Progenitor cell of endocrine pancreas (in vitro differentiated cells): ENCODE measurements at regions not wholly inside any gene's neighbourhood (a gene's known extent, or its start where the extent isn't known, plus 50 kb on each side); places are given as distances from the start of the nearest gene placed in this dataset.

ENCODE experiments used
- DNase-seq: peaks from one replicate; pipeline ENCODE4 v3.0.0; 2021; ENCODE audit warnings: low spot score; ENCODE audit not compliant: unreplicated experiment
- H3K27ac Mint-ChIP-seq: 2 replicates; pipeline ENCODE4 v1.8.0; 2021; ENCODE audit warnings: mild to moderate bottlenecking, moderate library complexity, mixed read lengths
- H3K27me3 Mint-ChIP-seq: 2 replicates; pipeline ENCODE4 v1.8.0; 2021; ENCODE audit warnings: mixed read lengths
- H3K36me3 Mint-ChIP-seq: 2 replicates; pipeline ENCODE4 v1.8.0; 2022; ENCODE audit warnings: mixed read lengths; ENCODE audit not compliant: insufficient read depth
- H3K4me1 Mint-ChIP-seq: 2 replicates; pipeline ENCODE4 v1.8.0; 2021; ENCODE audit warnings: low read depth, mixed read lengths
- H3K4me3 Mint-ChIP-seq: 2 replicates; pipeline ENCODE4 v1.8.0; 2021; ENCODE audit warnings: low read depth, mild to moderate bottlenecking, moderate library complexity, mixed read lengths
- H3K9me3 Mint-ChIP-seq: 2 replicates; pipeline ENCODE4 v1.8.0; 2021; ENCODE audit warnings: low read depth, mixed read lengths
- TF ChIP-seq, protein P1 (sequence below): fragments of 200-600 bp; sonication (generic); IDR thresholded peaks from one replicate; pipeline ENCODE4 v1.5.0; 2021; ENCODE audit warnings: antibody characterized with exemption, mild to moderate bottlenecking; ENCODE audit not compliant: unreplicated experiment

DNA sequence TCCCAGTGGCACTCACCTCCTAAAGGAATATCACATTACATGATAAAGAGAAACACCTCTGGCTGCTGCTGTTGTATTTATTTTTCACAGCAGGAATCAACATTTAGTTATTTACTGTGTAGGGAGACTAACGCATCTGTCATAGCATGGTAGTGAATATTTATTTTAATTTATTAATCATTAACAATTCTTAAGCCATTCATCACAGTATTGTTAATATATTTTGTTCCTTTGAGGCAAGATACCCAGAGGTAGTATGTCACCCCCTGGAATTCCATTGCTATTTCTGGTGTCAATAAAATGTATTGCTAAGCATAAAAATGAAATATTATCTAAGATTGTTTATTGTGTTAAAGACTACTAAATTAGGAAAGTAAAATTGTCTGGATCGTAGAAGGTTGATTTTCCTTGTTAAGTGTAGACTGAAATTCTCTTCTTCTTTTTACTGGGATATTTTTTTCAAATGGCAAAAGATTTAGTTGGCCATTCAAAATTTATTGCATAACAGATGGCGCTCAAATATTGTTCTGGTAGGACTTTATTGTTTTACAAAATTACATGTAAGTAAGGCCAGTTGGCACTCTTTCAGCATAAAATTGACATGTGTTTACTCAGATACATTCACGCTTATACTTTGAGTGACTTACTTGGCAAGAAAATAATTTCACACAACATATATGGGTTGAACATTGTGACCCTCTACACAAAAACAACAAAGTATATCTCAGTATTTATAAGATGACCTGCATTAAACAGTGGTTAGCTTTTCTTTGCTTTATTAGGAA lies 1358.7 kb upstream of the SORCS1 start:
- TF ChIP-seq, protein P1, sequence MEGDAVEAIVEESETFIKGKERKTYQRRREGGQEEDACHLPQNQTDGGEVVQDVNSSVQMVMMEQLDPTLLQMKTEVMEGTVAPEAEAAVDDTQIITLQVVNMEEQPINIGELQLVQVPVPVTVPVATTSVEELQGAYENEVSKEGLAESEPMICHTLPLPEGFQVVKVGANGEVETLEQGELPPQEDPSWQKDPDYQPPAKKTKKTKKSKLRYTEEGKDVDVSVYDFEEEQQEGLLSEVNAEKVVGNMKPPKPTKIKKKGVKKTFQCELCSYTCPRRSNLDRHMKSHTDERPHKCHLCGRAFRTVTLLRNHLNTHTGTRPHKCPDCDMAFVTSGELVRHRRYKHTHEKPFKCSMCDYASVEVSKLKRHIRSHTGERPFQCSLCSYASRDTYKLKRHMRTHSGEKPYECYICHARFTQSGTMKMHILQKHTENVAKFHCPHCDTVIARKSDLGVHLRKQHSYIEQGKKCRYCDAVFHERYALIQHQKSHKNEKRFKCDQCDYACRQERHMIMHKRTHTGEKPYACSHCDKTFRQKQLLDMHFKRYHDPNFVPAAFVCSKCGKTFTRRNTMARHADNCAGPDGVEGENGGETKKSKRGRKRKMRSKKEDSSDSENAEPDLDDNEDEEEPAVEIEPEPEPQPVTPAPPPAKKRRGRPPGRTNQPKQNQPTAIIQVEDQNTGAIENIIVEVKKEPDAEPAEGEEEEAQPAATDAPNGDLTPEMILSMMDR, result no peak
- no peaks in the 10 kb centered on the region for H3K36me3 Mint-ChIP-seq
- peaks cover 3% of the 10 kb centered on the region for H3K27me3 Mint-ChIP-seq
- peaks cover 5% of the 10 kb centered on the region for H3K9me3 Mint-ChIP-seq
- H3K27ac Mint-ChIP-seq, result no peak overlapping the region
- no peak for DNase-seq
- H3K4me3 Mint-ChIP-seq, result no peak overlapping the region
- peaks cover 9% of the 10 kb centered on the region for H3K4me1 Mint-ChIP-seq

DNA sequence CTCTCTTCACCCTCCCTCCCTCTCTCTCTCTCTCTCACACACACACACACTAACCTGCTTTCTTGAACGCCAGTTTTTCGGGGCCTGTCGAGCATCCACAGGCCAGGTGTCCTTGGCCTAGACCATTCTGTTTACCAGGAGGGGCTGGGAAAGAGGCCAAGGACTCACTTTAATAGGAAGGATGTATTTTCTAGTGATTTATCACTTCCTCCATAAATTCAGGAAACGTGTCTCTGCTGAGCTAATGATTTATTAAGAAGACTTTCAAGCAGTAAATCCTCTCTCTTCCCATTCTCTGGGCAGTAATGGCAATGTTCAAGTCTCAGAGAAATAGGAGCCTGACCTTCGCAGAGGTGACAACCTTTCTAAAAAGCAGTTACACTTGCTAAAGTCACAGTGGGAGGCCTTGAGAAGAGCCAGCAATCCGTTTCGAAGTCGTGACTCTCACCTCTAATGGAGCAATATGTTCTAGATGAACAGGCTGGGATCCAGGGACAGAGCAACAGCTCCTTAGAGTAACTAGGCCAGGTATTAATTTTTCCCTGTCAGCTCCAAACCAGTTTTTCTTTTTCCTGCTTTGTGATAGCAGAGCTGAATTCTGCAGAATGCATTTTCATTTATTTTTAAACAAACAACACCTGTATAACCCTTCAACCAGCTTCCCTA lies 1357.5 kb upstream of the SORCS1 start:
- H3K36me3 Mint-ChIP-seq, result no peaks in the 10 kb centered on the region
- no peak for DNase-seq
- peaks cover 9% of the 10 kb centered on the region for H3K4me1 Mint-ChIP-seq
- no peak overlapping the region for H3K27ac Mint-ChIP-seq
- H3K9me3 Mint-ChIP-seq, result peaks cover 7% of the 10 kb centered on the region
- TF ChIP-seq, protein P1, result no peak
- H3K27me3 Mint-ChIP-seq, result peaks cover 3% of the 10 kb centered on the region
- no peak overlapping the region for H3K4me3 Mint-ChIP-seq

DNA sequence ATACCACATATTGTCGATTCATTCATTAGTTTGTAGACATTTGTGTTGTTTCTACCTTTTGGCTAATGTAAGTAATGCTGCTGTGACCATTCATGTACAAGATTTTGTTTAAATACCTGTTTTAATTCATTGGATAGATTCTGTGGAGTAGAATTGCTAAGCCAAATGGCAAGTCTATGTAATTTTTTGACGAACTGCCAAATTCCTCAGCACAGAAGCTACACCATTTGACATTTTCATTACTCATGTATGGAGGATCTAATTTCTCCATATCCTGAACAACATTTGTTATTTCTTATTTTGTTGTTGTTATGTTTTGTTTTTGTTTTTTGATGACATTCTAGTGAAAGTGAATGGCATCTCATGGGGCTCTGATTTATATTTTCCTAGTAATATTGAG lies 1351.3 kb upstream of the SORCS1 start:
- H3K36me3 Mint-ChIP-seq, result no peaks in the 10 kb centered on the region
- no peak for DNase-seq
- no peaks in the 10 kb centered on the region for H3K4me1 Mint-ChIP-seq
- peaks cover 7% of the 10 kb centered on the region for H3K9me3 Mint-ChIP-seq
- H3K27me3 Mint-ChIP-seq, result peaks cover under 1% of the 10 kb centered on the region
- TF ChIP-seq, protein P1, result no peak
- H3K4me3 Mint-ChIP-seq, result no peak overlapping the region
- H3K27ac Mint-ChIP-seq, result no peak overlapping the region

DNA sequence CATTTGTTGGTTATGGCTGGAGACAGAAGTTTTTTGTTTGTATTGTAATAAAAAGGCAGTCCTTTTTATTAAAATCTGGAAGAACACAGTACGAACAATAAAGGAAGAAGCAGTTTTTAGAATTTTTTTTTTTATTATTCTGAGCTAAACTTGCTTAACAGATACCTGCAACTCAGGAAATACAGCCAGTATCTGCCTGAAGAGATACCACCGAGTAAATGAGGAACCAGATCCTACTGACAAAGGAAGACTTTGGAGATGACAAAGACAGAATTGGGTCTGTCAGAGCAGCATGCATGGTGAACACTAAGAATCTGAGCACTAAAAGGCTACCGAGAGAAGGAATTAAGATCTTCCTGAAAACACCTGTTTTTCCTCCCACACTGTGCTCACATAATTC lies 1335.9 kb upstream of the SORCS1 start:
- Mint-ChIP-seq H3K27ac (no peak overlapping the region), H3K36me3 (no peaks in the 10 kb centered on the region), H3K27me3 (no peaks in the 10 kb centered on the region), H3K4me3 (no peak overlapping the region), H3K9me3 (peaks cover 12% of the 10 kb centered on the region), H3K4me1 (no peaks in the 10 kb centered on the region)
- TF ChIP-seq, protein P1, result no peak
- no peak for DNase-seq

DNA sequence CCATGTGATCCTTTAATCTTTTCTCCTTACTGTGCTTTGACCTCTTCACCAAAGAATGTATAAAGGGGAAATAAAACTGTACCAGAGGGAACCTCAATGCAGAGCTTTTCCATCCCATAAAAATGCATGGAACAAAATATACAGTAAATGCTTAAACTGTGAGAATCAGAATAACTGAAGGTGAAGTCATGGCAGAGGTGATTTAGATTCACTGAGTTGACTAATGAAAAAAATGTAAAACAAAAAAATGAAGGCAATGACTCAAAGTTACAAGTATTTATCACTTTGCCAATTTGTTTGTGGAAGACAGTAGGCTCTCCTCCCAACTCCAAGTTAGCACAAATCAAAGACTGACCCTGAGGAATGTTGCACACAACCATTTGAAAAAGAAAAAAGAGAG lies 1331.6 kb upstream of the SORCS1 start:
- H3K9me3 Mint-ChIP-seq, result peaks cover 6% of the 10 kb centered on the region
- H3K36me3 Mint-ChIP-seq, result no peaks in the 10 kb centered on the region
- no peak for DNase-seq
- TF ChIP-seq, protein P1, result no peak
- H3K4me1 Mint-ChIP-seq, result no peaks in the 10 kb centered on the region
- H3K27me3 Mint-ChIP-seq, result no peaks in the 10 kb centered on the region
- H3K4me3 Mint-ChIP-seq, result no peak overlapping the region
- no peak overlapping the region for H3K27ac Mint-ChIP-seq
